Left cardiac atrium (tissue), 4 donors: ENCODE measurements at regions not wholly inside any gene's neighbourhood (a gene's known extent, or its start where the extent isn't known, plus 50 kb on each side); places are given as distances from the start of the nearest gene placed in this dataset.
"Not testable (repeated sequence)": the region's sequence is repeated elsewhere in the genome, so short reads cannot be mapped to it uniquely, and the experiment has no call there.

ENCODE experiments used
- ATAC-seq, 2 donors: fragments of 200-7000 bp; cut with Tn5 transposase; one replicate each; pipeline ENCODE4 v1.9.1; 2020; ENCODE audit warnings: mild to moderate bottlenecking in 2 of 2, moderate library complexity in 2 of 2
- DNase-seq: peaks from one replicate; pipeline ENCODE4 v3.0.0-alpha.2; 2020
- intact Hi-C, 2 donors: fragments of 100-400 bp; cut with DNase I; formaldehyde crosslinking; loops; one replicate each; pipeline versions ENCODE4 v1.14.1 to v1.15.1; 2022 to 2023
- donor health status: DM: no; HTN: yes; CAD: no.
- donor health status: DM: no; HTN: yes; CAD: no; lungs with severe emphysema.
- donor health status: DM: yes; HTN: yes; CAD: no.
- donor health status: Dilated cardiomyopathy.

DNA sequence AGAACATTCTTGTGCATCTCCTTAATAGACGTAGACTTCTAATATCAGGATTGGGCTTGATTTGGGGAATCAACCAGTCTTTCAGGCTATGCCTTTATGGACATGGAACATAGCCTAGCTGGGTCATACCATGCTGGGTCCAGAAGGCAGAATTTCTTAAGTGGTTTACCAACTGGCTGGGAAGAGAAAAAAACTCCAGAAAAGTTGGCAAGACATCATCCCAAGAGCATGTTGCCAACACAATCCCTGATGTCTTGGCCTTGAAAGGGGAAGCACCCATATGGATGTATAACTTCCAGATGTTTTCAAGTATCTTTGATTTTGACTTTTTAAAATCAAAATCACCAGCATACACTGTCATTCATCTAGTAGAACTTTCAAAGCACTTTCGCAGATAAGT lies 138.0 kb upstream of the FGF13 start:
- no peak for DNase-seq
- ATAC-seq, result no peak
- intact Hi-C loops, result no loop called here

GRCh38 chrX:138847930-138848329 lies 136.4 kb upstream of the FGF13 start:
- DNase-seq (no peak), ATAC-seq (no peak)
- intact Hi-C loops, result no loop called here

DNA sequence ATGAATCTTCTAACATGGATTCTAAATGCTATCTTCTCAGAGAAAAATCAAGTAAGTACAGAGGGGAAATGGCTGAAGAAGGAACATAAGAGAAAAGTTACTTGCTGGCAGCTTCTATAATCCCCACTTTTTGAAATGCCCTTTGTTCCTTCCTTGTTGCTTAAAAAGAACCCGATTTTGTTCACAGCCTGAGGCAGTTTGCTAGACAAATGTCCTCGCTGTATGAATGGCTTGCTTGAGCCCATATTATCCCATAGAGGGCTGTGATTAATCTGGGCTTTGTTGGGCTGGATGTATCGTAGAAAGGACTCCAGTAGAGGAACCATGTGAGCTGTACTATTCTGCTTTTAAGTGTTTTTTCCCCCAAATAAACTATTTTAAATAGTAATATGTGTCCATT lies 134.3 kb upstream of the FGF13 start:
- no peak for DNase-seq
- no peak for ATAC-seq
- intact Hi-C loops, result no loop called here

DNA sequence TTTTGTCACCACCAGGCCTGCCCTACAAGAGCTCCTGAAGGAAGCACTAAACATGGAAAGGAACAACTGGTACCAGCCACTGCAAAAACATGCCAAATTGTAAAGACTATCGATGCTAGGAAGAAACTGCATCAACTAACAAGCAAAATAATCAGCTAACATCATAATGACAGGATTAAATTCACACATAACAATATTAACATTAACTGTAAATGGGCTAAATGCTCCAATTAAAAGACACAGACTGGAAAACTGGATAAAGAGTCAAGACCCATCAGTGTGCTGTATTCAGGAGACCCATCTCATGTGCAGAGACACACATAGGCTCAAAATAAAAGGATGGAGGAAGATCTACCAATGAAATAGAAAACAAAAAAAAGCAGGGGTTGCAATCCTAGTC lies 95.9 kb upstream of the FGF13 start:
- ATAC-seq, intact Hi-C loops, DNase-seq: not testable (repeated sequence)

- ATAC-seq (no peak), DNase-seq (no peak)
- intact Hi-C loops, result no loop called here
Measured at GRCh38 chrX:138794246-138794645, 82.7 kb upstream of the FGF13 start.

DNA sequence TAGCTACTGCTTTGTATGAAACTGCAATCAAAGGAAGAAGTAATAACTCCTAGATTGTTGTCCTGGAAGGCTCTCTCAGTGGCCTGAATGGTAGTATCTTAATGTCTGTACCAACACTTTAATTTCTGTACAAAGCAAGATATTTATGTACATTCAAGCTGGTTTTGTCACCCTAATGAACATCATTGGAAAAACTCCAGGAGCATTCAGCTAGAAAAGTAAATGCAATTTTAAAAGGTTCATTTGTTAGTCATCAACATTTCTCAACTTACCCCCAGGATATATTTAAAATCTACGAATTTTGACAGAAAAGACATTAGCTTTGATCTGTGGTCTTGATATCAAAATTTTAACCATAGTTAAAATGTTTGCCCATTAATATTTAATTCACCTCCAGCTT lies 80.0 kb upstream of the FGF13 start:
- no peak for ATAC-seq
- intact Hi-C loops, result no loop called here
- no peak for DNase-seq

GRCh38 chrX:138788771-138789170 lies 77.3 kb upstream of the FGF13 start:
- intact Hi-C loops, result no loop called here
- ATAC-seq (no peak), DNase-seq (no peak)

DNA sequence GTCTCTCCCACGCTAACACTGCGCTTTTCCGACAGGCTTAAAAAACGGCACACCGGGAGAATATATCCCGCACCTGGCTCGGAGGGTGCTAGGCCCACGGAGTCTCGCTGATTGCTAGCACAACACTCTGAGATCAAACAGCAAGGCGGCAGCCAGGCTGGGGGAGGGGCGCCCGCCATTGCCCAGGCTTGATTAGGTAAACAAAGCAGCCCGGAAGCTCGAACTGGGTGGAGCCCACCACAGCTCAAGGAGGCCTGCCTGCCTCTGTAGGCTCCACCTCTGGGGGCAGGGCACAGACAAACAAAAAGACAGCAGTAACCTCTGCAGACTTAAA lies 67.0 kb upstream of the FGF13 start:
- not testable (repeated sequence) for DNase-seq, ATAC-seq
- intact Hi-C loops, result loop anchor here in 1 of 2 donors (10.0 kb wide), 1 partner anchor 776 kb away; no protein-coding TSS in a partner anchor

DNA sequence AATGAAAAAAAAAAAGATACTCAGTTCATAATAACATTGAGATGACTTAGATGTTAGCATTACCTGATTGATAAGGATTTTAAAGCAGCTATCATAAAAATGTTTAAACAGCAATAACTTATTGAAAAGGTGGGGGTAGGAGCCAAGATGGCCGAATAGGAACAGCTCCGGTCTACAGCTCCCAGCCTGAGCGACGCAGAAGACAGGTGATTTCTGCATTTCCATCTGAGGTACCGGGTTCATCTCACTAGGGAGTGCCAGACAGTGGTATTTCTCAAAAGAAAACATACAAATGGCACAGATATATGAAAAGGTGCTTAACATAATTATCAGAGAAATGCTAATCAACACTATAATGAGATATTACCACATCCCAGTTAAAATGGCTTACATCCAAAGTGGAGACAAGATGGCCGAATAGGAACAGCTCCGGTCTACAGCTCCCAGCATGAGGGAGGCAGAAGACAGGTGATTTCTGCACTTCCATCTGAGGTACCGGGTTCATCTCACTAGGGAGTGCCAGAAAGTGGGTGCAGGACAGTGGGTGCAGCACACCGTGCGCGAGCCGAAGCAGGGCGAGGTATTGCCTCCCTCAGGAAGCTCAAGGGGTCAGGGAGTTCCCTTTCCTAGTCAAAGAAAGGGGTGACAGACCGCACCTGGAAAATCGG lies 66.5 kb upstream of the FGF13 start:
- intact Hi-C loops, result loop anchor here in 1 of 2 donors (10.0 kb wide), 1 partner anchor 777 kb away; no protein-coding TSS in a partner anchor
- DNase-seq, ATAC-seq: not testable (repeated sequence)

DNA sequence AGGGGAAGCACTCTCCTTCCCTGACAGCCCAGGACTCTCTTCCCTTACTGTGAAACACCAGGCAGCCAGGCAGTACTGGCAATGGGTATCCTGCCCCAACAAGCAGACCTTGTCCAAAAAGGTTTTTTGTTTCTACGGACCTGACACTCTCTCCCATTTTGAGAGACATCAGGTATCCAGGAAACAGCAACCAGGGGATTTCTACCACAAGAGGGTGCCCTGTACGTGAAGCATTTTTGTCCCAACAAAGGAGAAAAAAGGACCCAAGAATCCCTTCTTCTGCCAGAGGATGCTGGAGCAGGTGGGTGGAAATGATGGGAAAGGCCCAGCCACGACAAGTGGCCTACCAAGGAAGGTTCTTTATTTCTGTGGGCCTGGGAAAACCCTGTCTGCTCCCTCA lies 65.7 kb upstream of the FGF13 start:
- DNase-seq (no peak), ATAC-seq (no peak)
- intact Hi-C loops, result loop anchor here in 1 of 2 donors (10.0 kb wide), 1 partner anchor 778 kb away; no protein-coding TSS in a partner anchor

DNA sequence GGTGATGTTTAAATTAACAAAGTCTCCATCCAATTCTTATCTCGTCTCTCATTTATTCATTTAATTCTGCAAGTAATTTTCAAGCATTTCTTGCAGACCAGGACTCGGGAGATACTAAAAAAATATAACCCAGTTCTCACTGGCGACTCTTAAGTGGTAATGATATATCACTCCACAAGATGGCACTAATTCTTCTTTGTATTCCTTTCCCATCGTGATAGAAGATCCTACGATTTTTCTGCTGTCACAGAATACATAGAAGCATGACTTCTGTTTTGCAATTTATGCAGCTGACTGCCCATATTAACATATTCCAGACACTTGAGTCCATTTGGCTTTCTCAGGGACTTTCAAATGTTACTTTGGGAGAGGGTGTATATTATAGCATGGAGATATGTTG lies 64.0 kb upstream of the FGF13 start:
- intact Hi-C loops, result loop anchor here in 1 of 2 donors (10.0 kb wide), 1 partner anchor 779 kb away; no protein-coding TSS in a partner anchor
- ATAC-seq, result no peak

GRCh38 chrX:138771047-138771446 lies 59.5 kb upstream of the FGF13 start:
- intact Hi-C loops, result loop anchor here (5.0 to 10.0 kb wide), 2 partner anchors 784 to 786 kb away; no protein-coding TSS in a partner anchor
- ATAC-seq, result no peak
- no peak for DNase-seq

More for the DNA sequence above, 64.0 kb upstream of the FGF13 start:
- no peak for DNase-seq

DNA sequence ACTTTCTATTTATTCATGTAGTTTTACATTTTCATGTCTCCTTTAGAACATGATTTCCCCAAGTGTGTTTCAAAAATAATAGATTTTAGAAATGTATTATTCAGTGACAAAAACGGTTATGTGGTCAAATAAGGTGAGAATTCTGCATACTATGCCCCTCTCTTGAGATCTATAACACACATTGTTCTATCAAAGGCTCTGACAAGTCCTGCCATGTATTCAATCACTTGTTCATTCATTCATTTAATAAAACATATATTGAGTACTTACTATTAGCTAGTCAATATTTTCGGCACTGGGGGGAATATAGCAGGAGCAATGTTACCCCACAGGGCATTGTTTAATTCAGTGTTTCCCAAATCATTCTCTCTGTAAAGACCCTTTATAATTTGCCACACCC lies 58.4 kb upstream of the FGF13 start:
- intact Hi-C loops, result loop anchor here (5.0 to 10.0 kb wide), 2 partner anchors 785 to 787 kb away; no protein-coding TSS in a partner anchor

GRCh38 chrX:138765051-138765450 lies 53.5 kb upstream of the FGF13 start:
- no peak for ATAC-seq
- intact Hi-C loops, result no loop called here

More for the DNA sequence above, 58.4 kb upstream of the FGF13 start:
- ATAC-seq (no peak), DNase-seq (no peak)

DNA sequence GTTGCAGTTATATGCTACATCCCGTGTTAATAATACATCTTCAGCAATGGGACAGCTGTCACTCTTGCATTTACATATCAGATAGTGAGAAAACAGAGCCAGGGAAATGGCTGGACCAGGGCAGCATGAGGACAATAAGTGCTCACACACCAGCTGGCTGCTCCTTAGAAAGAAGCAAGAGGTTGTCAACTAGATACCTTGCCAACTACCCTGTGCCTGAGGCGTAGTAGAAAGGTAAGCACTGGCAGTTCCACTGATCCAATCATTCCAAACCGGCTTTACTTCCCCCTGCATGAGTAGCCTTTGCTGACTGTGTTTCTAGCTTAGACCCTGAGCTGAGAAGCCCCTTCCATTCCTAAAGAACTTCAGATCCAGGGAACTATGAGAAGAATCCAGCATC lies 52.2 kb upstream of the FGF13 start:
- DNase-seq (no peak), ATAC-seq (no peak)
- intact Hi-C loops, result no loop called here

More at GRCh38 chrX:138765051-138765450, 53.5 kb upstream of the FGF13 start:
- DNase-seq, result no peak

DNA sequence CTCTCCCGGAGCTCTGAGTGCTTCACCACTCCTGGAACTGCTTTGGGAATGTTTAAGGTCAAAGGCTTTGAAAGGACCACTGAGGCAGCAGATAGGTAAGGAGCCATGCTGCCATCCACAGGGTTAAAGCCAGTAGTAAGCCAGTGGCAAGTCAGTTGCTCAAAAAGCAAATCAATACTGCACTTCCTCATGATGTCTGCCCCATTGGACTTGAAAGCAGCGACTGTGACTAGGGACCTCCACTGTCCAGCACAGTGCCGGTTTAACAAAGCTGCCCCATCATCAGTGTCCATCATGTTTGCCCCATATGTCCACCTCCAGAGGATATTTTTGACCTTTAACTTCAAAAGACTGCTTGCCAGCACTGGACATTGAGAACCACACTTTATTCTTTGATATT lies 49.9 kb upstream of the FGF13 start:
- intact Hi-C loops, result no loop called here
- DNase-seq (no peak), ATAC-seq (no peak)
